Suppressor macrophage treated with lipopolysaccharide for 4 hours (primary cell): ENCODE measurements at regions not wholly inside any gene's neighbourhood (a gene's known extent, or its start where the extent isn't known, plus 50 kb on each side); places are given as distances from the start of the nearest gene placed in this dataset.
"Not testable (repeated sequence)": the region's sequence is repeated elsewhere in the genome, so short reads cannot be mapped to it uniquely, and the experiment has no call there.

Source experiments
- DNase-seq: peaks from one replicate; pipeline ENCODE4 v3.0.0-alpha.2; 2020

GRCh38 chr4:75422998-75423397 lies 91.2 kb downstream of the RCHY1 start:
- no peak for DNase-seq

GRCh38 chr4:75412746-75413145 lies 101.5 kb downstream of the RCHY1 start:
- DNase-seq: no peak

- no peak for DNase-seq
These were observed 115.7 kb downstream of the RCHY1 start for GRCh38 chr4:75398501-75398900.

- DNase-seq: no peak
These were observed 122.6 kb downstream of the RCHY1 start for GRCh38 chr4:75391489-75392166.

- not testable (repeated sequence) for DNase-seq
These were observed 127.8 kb downstream of the RCHY1 start for GRCh38 chr4:75386426-75386825.

- no peak for DNase-seq
These were observed 129.1 kb downstream of the RCHY1 start for GRCh38 chr4:75385106-75385505.

- no peak for DNase-seq
These were observed 137.7 kb downstream of the RCHY1 start for GRCh38 chr4:75376543-75376942.

- DNase-seq: no peak
These were observed 142.3 kb downstream of the RCHY1 start for GRCh38 chr4:75371915-75372314.

- no peak for DNase-seq
These were observed 143.6 kb downstream of the RCHY1 start for GRCh38 chr4:75370576-75370975.

- DNase-seq: no peak
These were observed 168.8 kb downstream of the RCHY1 start for GRCh38 chr4:75345423-75345822.

- DNase-seq: no peak
These were observed 169.3 kb downstream of the RCHY1 start for GRCh38 chr4:75344915-75345314.

- no peak for DNase-seq
These were observed 170.9 kb downstream of the RCHY1 start for GRCh38 chr4:75343333-75343732.

GRCh38 chr4:75340561-75340960 lies 173.6 kb downstream of the RCHY1 start:
- no peak for DNase-seq

GRCh38 chr4:75338352-75338880 lies 175.8 kb downstream of the RCHY1 start:
- DNase-seq: no peak

- no peak for DNase-seq
These were observed 186.2 kb downstream of the RCHY1 start for GRCh38 chr4:75327804-75328512.

- no peak for DNase-seq
These were observed 188.8 kb downstream of the RCHY1 start for GRCh38 chr4:75325318-75325979.

- DNase-seq: no peak
These were observed 192.7 kb downstream of the RCHY1 start for GRCh38 chr4:75321484-75321883.

- not testable (repeated sequence) for DNase-seq
These were observed 196.6 kb downstream of the RCHY1 start for GRCh38 chr4:75317641-75318040.

GRCh38 chr4:75308049-75308448 lies 206.2 kb downstream of the RCHY1 start:
- no peak for DNase-seq

- no peak for DNase-seq
These were observed 207.7 kb downstream of the RCHY1 start for GRCh38 chr4:75306506-75306905.

GRCh38 chr4:75302648-75303047 lies 211.6 kb downstream of the RCHY1 start:
- DNase-seq: no peak

GRCh38 chr4:75289914-75290582 lies 224.2 kb downstream of the RCHY1 start:
- DNase-seq: peak; percentile 6
